Liver (tissue), 8 donors: ENCODE measurements at regions not wholly inside any gene's neighbourhood (a gene's known extent, or its start where the extent isn't known, plus 50 kb on each side); places are given as distances from the start of the nearest gene placed in this dataset.

Experiments
- DNase-seq: peaks from one replicate; pipeline ENCODE4 v3.0.0-alpha.2; 2017; ENCODE audit warnings: low spot score
- H3K27ac ChIP-seq, 2 donors: one replicate each; pipeline ENCODE4 v1.7.0; 2013; ENCODE audit warnings: inconsistent platforms in 2 of 2, low read length in 2 of 2, control low read depth in 1 of 2, low read depth in 1 of 2, mild to moderate bottlenecking in 1 of 2
- H3K27me3 ChIP-seq, 4 donors: one replicate each; pipeline versions ENCODE4 v1.6.1 to v1.7.0; 2013; ENCODE audit warnings: low read length in 3 of 4, inconsistent platforms in 1 of 4, mild to moderate bottlenecking in 1 of 4, moderate library complexity in 1 of 4; ENCODE audit not compliant: control insufficient read depth in 4 of 4, insufficient read depth in 4 of 4
- H3K36me3 ChIP-seq, 4 donors: one replicate each; pipeline versions ENCODE4 v1.6.1 to v1.7.0; 2013; ENCODE audit warnings: low read length in 3 of 4, mild to moderate bottlenecking in 3 of 4, low read depth in 1 of 4, moderate library complexity in 1 of 4; ENCODE audit not compliant: control insufficient read depth in 4 of 4, insufficient read depth in 3 of 4
- H3K4me1 ChIP-seq, 4 donors: one replicate each; pipeline versions ENCODE4 v1.6.1 to v1.7.0; 2013; ENCODE audit warnings: low read length in 3 of 4, mild to moderate bottlenecking in 3 of 4, moderate library complexity in 1 of 4; ENCODE audit not compliant: control insufficient read depth in 4 of 4, insufficient read depth in 4 of 4
- H3K4me3 ChIP-seq, 3 donors: one replicate each; pipeline versions ENCODE4 v1.6.1 to v1.7.0; 2013; ENCODE audit warnings: low read length in 3 of 3, control low read depth in 1 of 3, low read depth in 1 of 3, mild to moderate bottlenecking in 1 of 3
- H3K9ac ChIP-seq, 2 donors: one replicate each; pipeline ENCODE4 v1.7.0; 2013; ENCODE audit warnings: low read length in 2 of 2, mild to moderate bottlenecking in 2 of 2, moderate library complexity in 2 of 2, control low read depth in 1 of 2, low read depth in 1 of 2
- H3K9me3 ChIP-seq, 4 donors: one replicate each; pipeline versions ENCODE4 v1.6.1 to v1.7.0; 2013; ENCODE audit warnings: low read length in 3 of 4; ENCODE audit not compliant: control insufficient read depth in 4 of 4
- CTCF ChIP-seq: fragments of 150-350 bp; IDR thresholded peaks from 2 replicates; pipeline ENCODE4 v1.5.1; 2017; ENCODE audit warnings: improper control_type of control experiment, low read depth, low read length; ENCODE audit not compliant: missing input control
- EGR1 ChIP-seq, 2 donors: IDR thresholded peaks; 2 replicates each; pipeline ENCODE4 v1.6.1; 2016 to 2018; ENCODE audit warnings: antibody characterized with exemption in 2 of 2, low read depth in 2 of 2
- FOXA1 ChIP-seq: IDR thresholded peaks from 2 replicates; pipeline ENCODE4 v1.6.1; 2016; ENCODE audit warnings: antibody characterized with exemption
- GABPA ChIP-seq, 2 donors: IDR thresholded peaks in 1 of 2; conservative IDR thresholded peaks in 1 of 2; 2 replicates each; pipeline ENCODE4 v1.6.1; 2016; ENCODE audit warnings: antibody characterized with exemption in 2 of 2, mild to moderate bottlenecking in 1 of 2, moderate library complexity in 1 of 2
- HNF4A ChIP-seq, 2 donors: conservative IDR thresholded peaks; 2 replicates each; pipeline ENCODE4 v1.6.1; 2016; ENCODE audit warnings: antibody characterized with exemption in 2 of 2, mild to moderate bottlenecking in 2 of 2
- JUND ChIP-seq, 2 donors: IDR thresholded peaks; 2 replicates each; pipeline ENCODE4 v1.6.1; 2016; ENCODE audit warnings: antibody characterized with exemption in 2 of 2
- NR2F2 ChIP-seq: IDR thresholded peaks from 2 replicates; pipeline ENCODE4 v1.6.1; 2016; ENCODE audit warnings: antibody characterized with exemption
- REST ChIP-seq: IDR thresholded peaks from 2 replicates; pipeline ENCODE4 v1.6.1; 2016; ENCODE audit warnings: antibody characterized with exemption, mild to moderate bottlenecking
- RXRA ChIP-seq, 2 donors: IDR thresholded peaks; 2 replicates each; pipeline ENCODE4 v1.6.1; 2017 to 2018; ENCODE audit warnings: antibody characterized with exemption in 2 of 2, mild to moderate bottlenecking in 1 of 2
- SP1 ChIP-seq: IDR thresholded peaks from 2 replicates; pipeline ENCODE4 v1.6.1; 2018; ENCODE audit warnings: antibody characterized with exemption, mild to moderate bottlenecking
- TAF1 ChIP-seq: conservative IDR thresholded peaks from 2 replicates; pipeline ENCODE4 v1.6.1; 2016; ENCODE audit warnings: antibody characterized with exemption, mild to moderate bottlenecking
- YY1 ChIP-seq: IDR thresholded peaks from 2 replicates; pipeline ENCODE4 v1.6.1; 2016; ENCODE audit warnings: antibody characterized with exemption, mild to moderate bottlenecking
- WGBS: extraction: QIAGEN DNeasy Blood & Tissue Kit; methylation state at CpG from one replicate; pipeline ENCODE4 v1.1.7; 2013; 5-methylcytosine and 5-hydroxymethylcytosine counted together
- TF ChIP-seq, protein P1 (sequence below): IDR thresholded peaks from 2 replicates; pipeline ENCODE4 v1.6.1; 2016; ENCODE audit warnings: antibody characterized with exemption
- TF ChIP-seq, protein P2 (sequence below): IDR thresholded peaks from 2 replicates; pipeline ENCODE4 v1.6.1; 2016; ENCODE audit warnings: antibody characterized with exemption
- donor health status: healthy.
- donor health status: healthy.
- donor health status: healthy.
- donor health status: healthy.
- donor health status: healthy.

- no peak for TF ChIP-seq CTCF
- no peak for TF ChIP-seq SP1
- TF ChIP-seq RXRA (IDR thresholded peaks at IDR 0.05) = no peak
- no peak for TF ChIP-seq TAF1
Measured at GRCh38 chr2:57782587-57782986, 264.0 kb upstream of the VRK2 start (continued).

- no peak for DNase-seq
- Histone ChIP-seq H3K27ac (no peak overlapping the region), H3K9me3 (no peaks in the 10 kb centered on the region), H3K36me3 (no peaks in the 10 kb centered on the region), H3K27me3 (no peaks in the 10 kb centered on the region), H3K4me3 (no peak overlapping the region), H3K4me1 (no peaks in the 10 kb centered on the region), H3K9ac (no peak overlapping the region)
- 93% methylated on average over 2 of the region's 2 CpGs for WGBS
- TF ChIP-seq, protein P1, sequence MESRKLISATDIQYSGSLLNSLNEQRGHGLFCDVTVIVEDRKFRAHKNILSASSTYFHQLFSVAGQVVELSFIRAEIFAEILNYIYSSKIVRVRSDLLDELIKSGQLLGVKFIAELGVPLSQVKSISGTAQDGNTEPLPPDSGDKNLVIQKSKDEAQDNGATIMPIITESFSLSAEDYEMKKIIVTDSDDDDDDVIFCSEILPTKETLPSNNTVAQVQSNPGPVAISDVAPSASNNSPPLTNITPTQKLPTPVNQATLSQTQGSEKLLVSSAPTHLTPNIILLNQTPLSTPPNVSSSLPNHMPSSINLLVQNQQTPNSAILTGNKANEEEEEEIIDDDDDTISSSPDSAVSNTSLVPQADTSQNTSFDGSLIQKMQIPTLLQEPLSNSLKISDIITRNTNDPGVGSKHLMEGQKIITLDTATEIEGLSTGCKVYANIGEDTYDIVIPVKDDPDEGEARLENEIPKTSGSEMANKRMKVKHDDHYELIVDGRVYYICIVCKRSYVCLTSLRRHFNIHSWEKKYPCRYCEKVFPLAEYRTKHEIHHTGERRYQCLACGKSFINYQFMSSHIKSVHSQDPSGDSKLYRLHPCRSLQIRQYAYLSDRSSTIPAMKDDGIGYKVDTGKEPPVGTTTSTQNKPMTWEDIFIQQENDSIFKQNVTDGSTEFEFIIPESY = no peak
- no peak for TF ChIP-seq JUND (IDR thresholded peaks at IDR 0.05)
- no peak for TF ChIP-seq FOXA1
- TF ChIP-seq CTCF = no peak
- TF ChIP-seq GABPA (IDR thresholded peaks at IDR 0.05 in 1 of 2, conservative IDR thresholded peaks at IDR 0.05 in 1 of 2) = no peak
- TF ChIP-seq HNF4A (conservative IDR thresholded peaks at IDR 0.05) = no peak
- no peak for TF ChIP-seq NR2F2
- no peak for TF ChIP-seq REST
- no peak for TF ChIP-seq EGR1 (IDR thresholded peaks at IDR 0.05; ENCODE audit: low read depth in 2 of 2)
- TF ChIP-seq, protein P2, sequence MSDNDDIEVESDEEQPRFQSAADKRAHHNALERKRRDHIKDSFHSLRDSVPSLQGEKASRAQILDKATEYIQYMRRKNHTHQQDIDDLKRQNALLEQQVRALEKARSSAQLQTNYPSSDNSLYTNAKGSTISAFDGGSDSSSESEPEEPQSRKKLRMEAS = no peak
- no peak for TF ChIP-seq SP1
- TF ChIP-seq YY1 = no peak
Measured at GRCh38 chr2:57793310-57793709, 253.3 kb upstream of the VRK2 start.
